ENCODE measurements at regions not wholly inside any gene's neighbourhood (a gene's known extent, or its start where the extent isn't known, plus 50 kb on each side); places are given as distances from the start of the nearest gene placed in this dataset.

DNA sequence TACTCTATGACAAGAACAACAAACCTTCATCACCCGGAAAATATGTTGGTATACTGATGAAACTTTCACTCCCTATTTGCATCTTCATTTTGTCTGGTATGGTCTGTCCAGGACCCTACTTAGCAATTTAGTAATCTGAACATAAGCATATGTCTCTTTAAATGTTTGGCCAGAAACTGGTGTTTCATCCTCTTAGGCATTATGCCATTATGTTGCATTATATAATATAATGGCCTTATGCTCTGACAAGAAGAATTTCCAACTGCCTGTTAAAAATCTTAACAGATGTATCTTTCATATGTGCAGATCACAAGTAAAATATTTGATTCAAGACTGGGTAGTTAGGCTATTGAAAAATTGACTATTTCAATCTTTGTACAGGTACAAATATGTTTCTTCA is 610.6 kb upstream of the PRR20A start:
- no peak for TF ChIP-seq EZH2 (IDR thresholded peaks at IDR 0.05; ENCODE audit: borderline replicate concordance)
- no peak for TF ChIP-seq CTCF (IDR thresholded peaks at IDR 0.05; ENCODE audit: poor library complexity)
- TF ChIP-seq EZH2phosphoT487 (IDR thresholded peaks at IDR 0.05; ENCODE audit: low read depth, severe bottlenecking, unreplicated experiment) = no peak

Data from hepatocyte (in vitro differentiated cells).